Stimulated activated CD8-positive, alpha-beta memory T cell treated with anti-CD3 and anti-CD28 coated beads, Interleukin-15, amount 100 ng/mL, for 48 hours (primary cell): ENCODE measurements at regions not wholly inside any gene's neighbourhood (a gene's known extent, or its start where the extent isn't known, plus 50 kb on each side); places are given as distances from the start of the nearest gene placed in this dataset.

Experiments
- DNase-seq, 2 donors: peaks; one replicate each; pipeline ENCODE4 v3.0.0-alpha.2; 2020; ENCODE audit warnings: low read depth in 2 of 2

DNA sequence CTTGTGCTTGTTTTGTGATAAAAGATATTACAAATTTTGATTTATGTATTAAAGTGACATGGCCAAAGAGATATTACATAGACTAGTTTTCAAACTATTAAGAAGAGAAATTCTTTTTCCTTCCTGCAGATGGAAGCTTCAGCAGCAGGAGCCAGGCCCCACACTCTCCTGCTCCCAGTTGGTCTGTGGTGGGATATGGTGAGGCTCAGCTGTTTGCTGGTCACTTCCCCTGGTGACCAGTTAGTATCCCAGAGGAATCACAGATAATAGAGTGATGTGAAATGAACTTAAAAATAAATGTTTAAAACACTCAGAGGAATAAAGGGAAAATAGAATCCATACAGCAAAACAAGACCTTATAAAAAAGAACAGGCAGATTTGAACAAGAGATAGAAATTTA lies 154.7 kb downstream of the KTN1 start:
- no peak for DNase-seq

DNA sequence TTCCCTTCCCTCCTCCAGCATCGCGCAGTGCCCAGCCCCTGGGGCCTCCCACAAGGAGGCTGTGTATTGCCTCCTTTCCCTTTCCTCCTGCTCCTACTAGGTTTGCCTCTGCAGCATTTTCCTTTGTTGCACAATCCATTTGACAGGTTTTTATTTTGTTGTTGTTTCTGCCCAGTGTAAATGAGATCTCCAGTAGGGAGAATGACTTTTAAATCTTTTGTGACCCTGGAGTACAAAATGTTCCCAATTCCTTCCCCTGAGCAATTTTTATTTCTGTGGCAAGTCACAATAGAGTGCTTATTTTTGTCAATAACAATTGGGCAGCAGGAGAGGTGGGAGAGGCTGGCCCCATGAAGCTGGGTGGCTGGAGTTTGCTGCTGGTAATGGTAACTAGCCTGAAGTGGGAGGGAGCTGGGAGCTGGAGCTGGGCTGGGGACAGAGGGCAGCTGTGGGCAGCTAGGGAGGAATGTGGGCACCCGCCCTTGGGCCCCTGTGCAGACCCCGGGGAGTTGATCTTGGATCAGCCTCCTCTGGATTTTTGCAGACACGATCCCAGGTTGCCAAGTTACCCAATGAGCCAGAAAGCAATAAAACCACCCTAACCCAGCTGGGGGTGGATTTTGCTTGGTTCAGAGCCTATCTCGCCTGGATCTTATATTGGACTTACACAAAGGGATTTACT lies 160.1 kb downstream of the KTN1 start:
- no peak for DNase-seq

DNA sequence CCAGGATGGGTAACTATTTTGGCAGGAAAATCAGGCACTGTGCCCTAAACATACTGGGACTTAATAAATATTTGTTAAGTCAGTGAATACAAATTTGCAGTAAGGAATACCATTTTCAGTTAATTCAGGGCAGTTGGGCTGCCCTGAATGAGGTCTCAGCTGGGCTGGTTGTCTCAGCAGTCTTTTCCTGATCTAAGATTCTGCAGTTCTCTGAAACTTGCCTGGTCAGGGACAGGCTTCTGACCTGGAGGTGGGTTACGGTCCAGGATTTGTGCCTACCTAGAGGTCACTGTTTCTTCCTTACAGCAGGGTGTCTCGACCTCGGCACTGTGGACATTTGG lies 160.6 kb downstream of the KTN1 start:
- no peak for DNase-seq

DNA sequence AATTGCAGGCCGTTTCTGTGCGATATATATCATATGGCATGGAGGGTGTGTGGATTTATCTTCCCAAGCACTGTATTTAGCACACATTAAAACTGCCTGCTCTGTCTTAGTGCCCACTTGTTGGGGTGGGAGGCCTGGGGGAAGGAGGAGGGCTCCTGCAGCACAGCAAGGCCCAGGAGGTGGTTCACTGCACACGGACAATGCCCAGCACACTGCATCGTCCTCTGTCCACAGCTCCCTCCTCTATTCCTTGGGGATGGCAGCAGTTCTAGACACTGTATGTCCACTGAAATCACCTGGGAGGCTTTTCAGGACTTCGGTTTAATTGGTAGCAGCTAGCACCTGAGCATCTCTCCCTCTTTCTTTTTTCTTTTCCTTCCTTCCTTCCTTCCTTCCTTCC lies 161.2 kb downstream of the KTN1 start:
- no peak for DNase-seq

DNA sequence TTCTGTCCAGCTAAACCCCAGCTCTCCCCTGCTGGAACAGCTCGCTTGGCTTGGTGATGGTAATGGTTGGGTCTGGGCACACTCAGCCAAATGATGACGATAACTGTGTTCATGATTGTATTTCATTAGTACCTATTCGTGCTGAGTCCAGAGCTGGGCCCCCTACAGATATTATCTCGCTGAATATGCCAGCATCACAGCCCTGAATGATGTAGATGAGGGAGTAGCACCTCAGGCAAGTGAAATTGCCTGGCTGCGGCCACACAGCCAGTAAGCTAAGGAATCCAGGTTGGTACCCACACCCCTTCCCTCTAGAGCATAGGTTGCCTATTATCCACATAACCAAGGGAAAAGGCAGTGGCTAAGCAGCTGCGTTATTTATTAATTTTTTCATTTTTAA lies 163.5 kb downstream of the KTN1 start:
- DNase-seq, result no peak

DNA sequence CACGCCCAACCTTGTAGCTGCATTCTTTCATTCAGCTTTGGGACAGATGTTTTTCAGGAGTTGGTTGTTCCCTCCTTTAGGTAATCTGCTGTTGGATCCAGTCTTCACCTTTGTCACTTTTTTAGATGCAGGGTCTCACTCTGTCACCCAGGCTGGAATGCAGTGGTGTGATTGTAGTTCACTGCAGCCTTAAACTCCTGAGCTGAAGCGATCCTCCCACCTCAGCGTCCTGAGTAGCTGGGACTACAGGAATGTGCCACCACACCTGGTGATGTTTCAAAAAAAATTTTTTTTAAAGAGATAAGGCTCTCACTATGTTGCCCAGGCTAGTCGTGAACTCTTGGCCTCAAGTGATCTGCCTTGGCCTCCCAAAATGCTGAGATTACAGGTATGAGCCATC lies 164.3 kb downstream of the KTN1 start:
- no peak for DNase-seq

DNA sequence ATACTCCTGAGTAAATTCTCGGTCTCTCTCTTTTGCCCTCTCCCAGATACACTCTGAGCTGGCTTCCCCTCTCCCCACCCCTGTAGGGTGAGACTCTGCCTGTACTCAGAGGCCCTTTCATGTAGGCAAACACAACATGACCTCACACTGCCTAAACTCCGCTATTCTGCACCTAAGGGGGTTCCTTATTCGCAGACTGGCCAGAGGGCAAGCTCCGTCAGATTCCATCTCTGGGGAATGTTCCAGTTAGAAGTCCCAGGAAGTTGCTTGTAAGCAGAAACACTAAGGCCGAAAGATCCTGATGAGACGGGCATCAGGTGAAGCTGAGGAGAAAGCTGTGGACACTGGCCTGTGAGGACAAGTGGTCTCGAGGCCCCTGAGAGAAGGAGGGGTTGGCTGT lies 165.9 kb downstream of the KTN1 start:
- no peak for DNase-seq

DNA sequence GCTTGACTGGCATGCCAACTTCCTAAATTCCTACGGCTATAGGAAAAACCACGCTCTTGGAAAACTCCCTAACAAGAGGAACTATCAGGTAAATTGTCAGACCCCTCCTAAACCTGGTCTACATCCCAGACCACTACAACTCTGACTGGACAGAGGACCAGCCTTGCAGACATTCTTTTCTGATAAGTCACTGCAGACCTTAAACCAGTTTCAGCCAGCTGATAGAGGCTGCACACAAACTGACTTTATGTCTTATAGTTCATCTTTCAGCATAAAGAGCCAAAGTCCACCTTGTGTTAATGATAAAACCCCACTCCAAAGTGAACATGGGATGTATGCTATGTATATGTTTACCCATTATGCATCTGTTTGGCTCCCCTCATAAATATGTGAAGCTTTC lies 166.6 kb downstream of the KTN1 start:
- DNase-seq, result no peak

DNA sequence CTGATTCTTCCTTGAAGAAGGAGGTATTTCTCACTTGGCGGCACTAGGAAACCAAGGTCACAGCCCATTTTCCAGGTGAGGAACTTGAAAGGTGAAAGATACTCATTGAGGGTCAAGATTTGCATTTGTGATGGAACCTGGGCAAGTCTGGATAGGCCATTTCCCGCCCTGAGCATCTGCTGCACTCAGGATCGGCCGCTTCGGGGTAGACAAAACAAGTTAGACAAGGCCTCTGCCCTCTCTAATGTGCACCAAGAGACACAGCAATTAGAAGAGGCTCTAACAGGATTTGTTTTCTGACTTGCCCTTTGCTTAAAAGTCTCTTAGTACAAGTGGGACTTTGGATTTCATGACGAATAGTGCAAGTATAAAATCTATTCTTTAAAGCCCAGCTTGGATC lies 167.2 kb downstream of the KTN1 start:
- no peak for DNase-seq

DNA sequence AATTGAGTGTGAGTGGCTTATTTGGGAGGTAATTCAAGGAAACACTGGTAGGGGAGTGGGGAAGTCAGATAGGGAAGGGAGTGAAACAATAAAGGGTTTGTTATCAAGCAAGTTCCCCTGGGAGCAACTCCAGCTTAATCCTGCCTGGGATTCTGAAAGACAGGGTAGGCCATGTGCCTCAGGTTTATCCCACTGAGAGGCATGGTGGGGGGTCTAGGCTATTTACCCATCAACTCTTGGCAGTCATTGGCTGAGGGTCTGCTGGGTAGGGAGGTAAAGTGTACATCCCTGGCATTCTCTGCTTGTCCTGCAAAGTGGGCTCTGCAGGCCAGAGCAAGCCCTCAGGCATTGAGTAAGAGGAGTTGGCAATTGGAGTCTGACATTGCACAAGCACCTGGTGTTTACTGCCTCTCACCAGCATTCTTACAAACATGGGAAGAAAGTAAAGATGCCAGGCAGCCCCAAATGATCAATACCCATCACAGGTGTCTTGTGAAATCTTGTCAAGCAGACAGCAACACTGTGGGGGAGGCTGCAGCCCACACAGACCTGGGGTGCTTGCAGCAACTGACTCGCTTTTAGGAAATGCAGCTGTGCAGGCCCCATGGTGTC lies 169.3 kb downstream of the KTN1 start:
- no peak for DNase-seq

DNA sequence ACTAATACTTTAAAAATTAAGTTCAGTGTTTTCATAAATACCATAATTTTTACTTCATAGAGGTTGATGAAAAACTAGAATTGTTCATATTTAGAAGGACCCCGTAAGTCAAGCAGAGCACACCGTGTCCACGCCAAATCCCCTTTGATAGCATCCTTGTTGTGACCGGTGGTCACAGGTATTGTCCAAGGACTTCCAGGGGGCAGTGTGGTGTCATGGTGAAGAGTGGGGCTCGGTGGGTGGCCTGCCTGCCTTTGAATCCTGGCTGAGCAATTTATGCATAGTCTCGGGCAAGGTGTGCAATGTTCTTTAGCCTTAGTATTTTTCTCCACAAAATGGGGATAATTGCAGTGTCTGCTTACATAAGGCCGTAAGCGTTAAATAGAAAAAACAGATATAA lies 169.9 kb downstream of the KTN1 start:
- DNase-seq, result no peak

DNA sequence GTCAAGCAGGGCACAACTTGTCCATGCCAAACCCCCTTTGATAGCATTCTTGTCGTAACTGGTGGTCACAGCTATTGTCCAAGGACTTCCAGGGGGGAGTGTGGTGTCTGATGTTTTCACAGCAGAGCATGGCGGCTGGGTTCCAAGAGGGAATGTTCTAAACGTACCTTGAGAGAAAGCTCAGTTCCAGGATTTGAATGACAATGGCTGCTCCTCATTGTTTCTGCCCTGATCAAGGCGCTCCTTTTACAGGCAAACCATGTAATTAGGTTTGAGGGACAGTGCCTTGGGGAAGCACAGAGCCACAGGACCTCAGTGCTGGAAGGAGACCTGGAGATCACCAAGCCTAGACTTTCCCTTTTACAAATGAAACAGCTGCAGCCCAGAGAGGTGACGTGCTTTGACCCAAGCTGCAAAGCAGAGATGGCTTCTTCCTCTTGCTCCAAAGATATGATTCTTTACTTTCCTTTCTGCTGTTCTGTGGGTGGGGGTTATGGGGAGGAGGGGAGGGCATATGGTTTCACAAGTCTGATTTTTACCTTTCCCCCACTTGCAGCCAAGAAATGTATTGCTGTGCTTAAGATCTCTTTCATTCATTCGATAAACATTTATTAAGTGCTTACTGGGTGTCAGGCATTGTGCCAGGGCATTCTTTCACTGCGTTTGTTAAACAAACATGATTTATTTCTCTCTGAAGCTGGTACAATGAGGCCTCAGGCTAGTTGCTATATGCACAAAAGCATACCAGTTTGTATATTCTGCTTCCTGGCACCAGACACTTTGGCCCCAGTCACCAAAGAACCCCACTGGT lies 172.8 kb downstream of the KTN1 start:
- DNase-seq, result no peak

DNA sequence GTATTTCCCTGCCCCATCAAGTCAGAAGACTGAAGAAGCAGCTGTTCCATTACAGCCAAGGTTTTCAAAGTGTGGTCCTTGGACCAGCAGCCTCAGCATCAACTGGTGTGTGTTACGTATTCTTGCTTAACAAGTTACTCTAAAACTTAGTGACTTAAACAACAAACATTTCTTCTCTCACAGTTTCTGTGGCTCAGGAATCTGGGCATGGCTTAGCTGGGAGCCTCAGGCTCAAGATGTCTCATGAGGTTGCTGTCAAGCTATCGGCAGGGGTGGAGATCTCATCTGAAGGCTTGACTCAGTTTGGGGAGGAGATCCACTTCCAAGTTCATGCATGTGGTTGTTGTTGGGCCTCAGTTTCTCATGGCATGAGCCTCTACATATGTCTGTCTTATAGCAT lies 174.5 kb downstream of the KTN1 start:
- DNase-seq, result no peak

DNA sequence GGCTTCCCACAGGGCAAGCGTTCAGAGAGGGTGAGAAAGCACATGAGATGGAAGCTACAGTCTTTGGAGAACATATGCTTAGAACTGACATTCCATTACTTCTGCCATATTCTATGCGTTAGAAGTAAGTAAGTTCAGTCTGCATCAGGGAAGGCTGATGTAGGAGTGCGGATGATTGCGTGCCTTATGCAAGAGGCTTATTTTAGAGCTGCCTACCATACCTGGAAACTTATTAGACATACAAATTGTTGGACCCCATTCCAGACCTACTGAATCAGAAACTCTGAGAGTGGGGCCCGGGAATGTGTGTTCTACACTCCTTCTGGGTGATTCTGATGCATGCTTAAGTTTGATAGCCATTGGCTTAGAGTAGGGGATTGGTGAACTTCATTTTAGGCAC lies 174.9 kb downstream of the KTN1 start:
- no peak for DNase-seq

DNA sequence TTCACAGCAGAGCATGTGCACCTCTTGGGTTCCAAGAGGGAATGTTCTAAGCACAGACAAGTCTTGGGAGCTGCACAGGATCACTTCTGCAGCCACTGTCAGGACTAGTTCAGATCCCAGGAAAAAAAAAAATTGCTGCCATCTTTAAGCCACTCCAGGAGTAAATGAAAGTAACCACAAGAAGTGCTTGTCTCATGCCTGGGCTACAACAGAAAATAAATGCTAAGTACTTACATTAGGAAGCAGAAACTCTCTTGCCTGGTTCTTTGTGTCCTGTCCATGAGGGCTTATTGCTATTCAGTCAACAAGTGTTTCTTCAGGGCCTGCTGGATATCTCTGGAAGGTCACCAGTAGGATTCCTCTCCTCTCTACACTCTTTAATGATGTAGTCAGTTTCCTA lies 176.1 kb downstream of the KTN1 start:
- DNase-seq, result no peak

DNA sequence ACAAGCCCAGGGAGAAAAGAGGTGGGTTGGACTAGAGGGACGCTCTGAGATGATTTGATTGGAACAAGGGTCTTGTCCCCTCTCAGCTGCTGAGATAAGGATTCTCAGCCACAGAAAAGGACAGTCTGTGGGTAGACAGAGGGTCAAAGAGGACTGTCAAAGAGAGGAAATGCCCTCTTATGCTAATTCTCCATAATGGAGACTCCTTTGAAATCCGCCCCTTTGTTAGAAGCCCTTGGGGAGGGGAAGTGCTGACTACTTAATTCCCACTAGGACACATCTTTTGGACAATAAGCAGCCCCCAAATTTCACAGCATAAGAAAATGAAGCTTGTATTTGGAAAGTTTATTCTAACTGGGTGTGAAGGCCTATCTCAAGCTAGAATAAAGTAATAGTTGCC lies 176.6 kb downstream of the KTN1 start:
- DNase-seq, result no peak

DNA sequence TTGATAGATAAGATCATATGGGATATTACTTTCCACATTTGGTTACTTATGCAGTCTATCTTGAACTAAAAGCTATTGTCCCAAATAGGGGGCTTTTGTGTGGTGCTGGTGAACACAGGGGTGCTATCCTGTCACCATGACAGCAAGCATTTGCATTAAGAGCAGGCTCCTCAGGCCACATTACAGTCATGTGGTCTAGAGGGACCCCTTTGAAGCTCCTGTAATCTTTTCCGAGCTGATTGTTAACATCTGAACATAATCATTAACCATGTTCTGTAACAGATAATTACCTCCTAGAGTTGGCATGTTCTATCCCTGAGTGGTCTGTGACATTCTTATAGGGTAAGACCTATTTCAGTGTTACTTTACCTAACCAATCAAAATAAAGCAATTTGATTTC lies 178.8 kb downstream of the KTN1 start:
- DNase-seq, result no peak

DNA sequence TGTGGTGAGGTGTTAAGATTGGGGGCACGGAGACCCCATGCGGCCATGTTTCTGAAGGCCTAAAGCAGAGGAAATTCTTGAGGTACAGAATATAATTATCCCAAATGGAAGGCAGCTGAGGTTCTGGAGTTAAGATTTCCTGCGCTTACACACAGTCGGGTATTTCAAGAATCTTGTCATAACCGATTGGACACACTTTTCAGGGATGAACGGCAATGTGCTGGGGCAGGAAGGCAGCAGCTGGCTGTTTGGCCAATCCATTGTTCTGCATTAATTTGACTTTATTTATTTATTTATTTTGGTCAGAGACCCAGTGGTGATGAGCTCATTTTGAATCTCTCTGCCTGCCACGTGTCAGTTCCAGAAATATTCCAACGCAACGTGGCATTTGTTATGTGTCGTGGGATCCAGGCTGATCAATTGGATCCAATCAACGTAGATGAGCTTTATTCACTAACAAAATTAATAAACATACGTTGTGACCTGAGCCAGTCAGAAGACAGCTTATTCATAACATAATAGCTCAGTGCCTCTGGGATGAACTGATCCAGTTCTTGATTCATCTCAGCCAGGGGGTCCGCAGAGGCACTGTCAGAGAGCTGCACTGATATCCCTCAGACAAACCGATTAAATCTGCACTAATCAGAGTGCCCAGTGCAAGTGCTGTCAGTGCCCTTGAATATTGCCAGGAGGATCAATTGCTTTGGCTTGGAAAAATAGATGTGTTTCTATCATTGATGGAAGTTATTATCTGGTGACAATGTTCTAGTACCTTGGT lies 181.0 kb downstream of the KTN1 start:
- no peak for DNase-seq

DNA sequence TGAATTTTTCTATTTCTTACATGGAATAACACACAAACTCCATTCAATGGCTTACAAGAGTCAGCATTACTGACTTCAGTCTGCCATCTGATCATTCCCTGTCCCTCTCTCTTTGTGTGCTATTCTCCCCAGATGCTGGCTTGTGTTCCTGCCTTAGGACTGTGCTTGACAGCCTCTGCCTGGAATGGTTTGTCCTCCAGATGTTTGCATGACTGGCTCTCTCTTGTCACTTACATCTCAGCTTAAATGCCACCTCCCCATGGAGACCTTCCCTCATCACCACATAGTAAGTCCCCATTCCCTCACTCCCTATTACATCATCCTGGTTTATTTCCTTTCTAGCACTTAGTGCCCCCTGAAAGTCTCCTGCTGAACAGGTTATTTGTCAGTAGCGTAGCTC lies 181.6 kb downstream of the KTN1 start:
- DNase-seq, result no peak

DNA sequence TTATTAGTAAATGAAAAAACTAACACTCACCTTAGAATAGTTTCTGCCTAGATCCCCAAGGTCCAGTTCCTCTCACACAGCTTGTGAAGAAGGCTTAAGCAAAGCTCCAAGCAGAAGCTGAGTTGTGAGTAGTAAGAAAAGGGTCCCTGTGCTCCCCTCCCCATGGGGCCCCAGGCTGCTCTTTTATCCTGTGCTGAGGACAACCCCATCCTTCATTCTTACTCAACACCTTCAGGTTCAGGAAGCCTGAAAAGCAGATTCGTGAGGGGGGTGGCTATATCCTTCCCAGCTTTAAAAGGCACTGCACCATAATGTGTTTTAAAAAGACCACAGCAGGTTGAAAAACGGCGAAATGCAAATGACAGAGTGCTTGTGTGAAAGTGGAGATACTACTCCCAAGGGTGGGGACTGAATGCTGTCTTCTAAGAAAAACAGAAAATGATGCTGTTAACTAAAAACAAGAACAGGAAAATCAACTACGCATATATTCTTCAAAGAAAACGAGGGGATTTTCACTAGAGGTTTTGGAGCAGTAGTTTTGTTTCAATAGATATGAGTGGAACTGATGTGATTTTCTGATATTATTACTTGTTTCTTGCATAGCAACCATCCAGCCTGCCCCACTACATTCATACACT lies 182.7 kb downstream of the KTN1 start:
- no peak for DNase-seq

DNA sequence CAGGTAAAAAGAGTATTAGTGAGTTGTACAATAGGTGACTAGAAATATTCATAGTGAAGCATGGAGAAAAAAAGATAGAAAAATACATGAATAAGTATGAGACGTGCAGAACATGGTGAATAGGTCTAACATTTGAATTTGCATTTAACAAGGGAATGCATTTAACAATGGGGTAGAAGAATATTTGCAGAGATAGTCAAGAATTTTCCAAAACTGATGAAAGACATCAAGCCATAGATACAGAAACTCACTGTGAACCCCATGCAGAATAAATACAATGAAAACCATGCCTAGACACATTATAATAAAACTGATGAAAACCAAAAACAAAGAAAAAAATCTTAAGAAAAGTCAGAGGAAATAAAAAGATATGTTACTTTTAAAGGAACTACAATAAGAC lies 184.8 kb downstream of the KTN1 start:
- DNase-seq, result no peak

DNA sequence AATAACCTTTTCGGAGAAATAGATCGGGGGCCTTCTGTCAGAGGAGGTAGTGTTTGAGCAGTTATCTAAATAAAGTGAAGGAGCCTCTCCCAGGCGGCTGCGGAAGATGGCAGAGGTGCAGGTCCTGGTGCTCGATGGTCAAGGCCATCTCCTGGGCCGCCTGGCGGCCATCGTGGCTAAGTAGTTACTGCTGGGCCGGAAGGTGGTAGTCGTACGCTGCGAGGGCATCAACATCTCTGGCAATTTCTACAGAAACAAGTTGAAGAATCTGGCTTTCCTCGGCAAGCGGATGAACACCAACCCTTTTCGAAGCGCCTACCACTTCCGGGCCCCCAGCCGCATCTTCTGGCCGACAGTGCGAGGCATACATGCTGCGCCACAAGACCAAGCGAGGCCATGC lies 186.1 kb downstream of the KTN1 start:
- DNase-seq, result no peak
